ENCODE measurements at regions not wholly inside any gene's neighbourhood (a gene's known extent, or its start where the extent isn't known, plus 50 kb on each side); places are given as distances from the start of the nearest gene placed in this dataset.

DNA sequence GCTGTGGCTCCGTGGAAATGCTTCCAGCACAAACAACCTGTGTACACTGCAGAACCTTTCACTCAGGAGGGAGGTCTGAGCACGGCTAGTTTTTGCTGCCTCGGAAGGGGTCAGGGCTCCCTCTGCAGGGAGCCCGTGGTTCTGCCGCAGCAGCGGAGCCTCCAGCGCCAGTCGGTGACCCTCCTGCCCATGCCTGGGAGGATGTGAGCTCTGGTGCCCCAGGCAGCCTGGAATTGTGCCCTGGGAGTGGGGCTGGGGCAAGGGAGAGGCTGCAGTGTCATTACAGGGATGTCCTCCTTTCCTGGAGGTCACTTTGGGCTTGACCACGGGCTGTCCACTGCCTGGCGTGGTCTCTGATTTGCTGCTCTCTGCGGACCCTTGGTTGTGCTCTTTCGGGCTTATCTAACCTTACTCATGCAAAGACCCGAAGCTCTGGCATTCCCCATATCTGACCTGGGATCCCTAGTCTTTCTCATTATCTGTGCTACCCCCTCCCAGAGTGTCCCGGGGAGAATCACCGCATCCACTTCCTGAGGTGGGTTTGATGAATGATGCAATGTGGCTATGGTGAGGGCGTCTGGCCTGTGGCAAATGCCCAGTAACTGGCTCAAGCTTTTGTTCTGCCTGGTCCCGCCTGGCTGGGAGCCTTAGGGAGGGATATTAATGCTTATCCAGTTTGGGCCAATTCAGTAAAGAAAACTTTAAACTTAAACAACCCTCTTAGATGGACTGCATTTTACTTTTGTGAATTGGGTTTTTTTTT is 59.6 kb upstream of the TAGAP start:
- H3K36me3 ChIP-seq (ENCODE audit: control insufficient read depth in 2 of 2, extremely low read depth in 1 of 2, insufficient read depth in 2 of 2, low read length in 2 of 2), result no peaks in the 10 kb centered on the region
- peak; percentile 40 for DNase-seq (ENCODE audit: low read depth, low spot score)
- no peak overlapping the region for H3K4me2 ChIP-seq (ENCODE audit: insufficient read depth, low read length)
- intact Hi-C loops (cut with micrococcal nuclease), result loop anchor here (1.0 to 2.0 kb wide), 3 partner anchors 62 to 398 kb away; no protein-coding TSS in a partner anchor
- peaks cover 0 to 2% of the 10 kb centered on the region in 2 experiments for H3K27me3 ChIP-seq (ENCODE audit: control insufficient read depth in 2 of 2, insufficient read depth in 2 of 2, low read length in 2 of 2)
- CTCF ChIA-PET, result interaction anchor here (0.6 to 1.9 kb wide), 11 partner anchors 10 to 397 kb away, joined by 3 to 29 read pairs (median 4); no protein-coding TSS in a partner anchor
- no peak overlapping the region for H2AFZ ChIP-seq (ENCODE audit: low read depth, low read length)
- dilution Hi-C loops (cut with MboI; ENCODE audit: extremely low pct_ligation_motif_present, low sequenced_read_pairs), result no loop called here
- POLR2A ChIA-PET, result no interaction called here
- H3K9me3 ChIP-seq (replicated peaks; ENCODE audit: control insufficient read depth, insufficient read depth, low read length), result no peaks in the 10 kb centered on the region
- H3K79me2 ChIP-seq (ENCODE audit: control insufficient read depth, insufficient read depth, low read length), result no peaks in the 10 kb centered on the region
- H3K4me1 ChIP-seq (ENCODE audit: control insufficient read depth, extremely low read depth, insufficient read depth, low read length), result no peaks in the 10 kb centered on the region
- no peak for TF ChIP-seq FOS (IDR thresholded peaks at IDR 0.05; ENCODE audit: borderline replicate concordance, insufficient read depth, low read length)
- TF ChIP-seq, protein P1, sequence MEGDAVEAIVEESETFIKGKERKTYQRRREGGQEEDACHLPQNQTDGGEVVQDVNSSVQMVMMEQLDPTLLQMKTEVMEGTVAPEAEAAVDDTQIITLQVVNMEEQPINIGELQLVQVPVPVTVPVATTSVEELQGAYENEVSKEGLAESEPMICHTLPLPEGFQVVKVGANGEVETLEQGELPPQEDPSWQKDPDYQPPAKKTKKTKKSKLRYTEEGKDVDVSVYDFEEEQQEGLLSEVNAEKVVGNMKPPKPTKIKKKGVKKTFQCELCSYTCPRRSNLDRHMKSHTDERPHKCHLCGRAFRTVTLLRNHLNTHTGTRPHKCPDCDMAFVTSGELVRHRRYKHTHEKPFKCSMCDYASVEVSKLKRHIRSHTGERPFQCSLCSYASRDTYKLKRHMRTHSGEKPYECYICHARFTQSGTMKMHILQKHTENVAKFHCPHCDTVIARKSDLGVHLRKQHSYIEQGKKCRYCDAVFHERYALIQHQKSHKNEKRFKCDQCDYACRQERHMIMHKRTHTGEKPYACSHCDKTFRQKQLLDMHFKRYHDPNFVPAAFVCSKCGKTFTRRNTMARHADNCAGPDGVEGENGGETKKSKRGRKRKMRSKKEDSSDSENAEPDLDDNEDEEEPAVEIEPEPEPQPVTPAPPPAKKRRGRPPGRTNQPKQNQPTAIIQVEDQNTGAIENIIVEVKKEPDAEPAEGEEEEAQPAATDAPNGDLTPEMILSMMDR (IDR thresholded peaks at IDR 0.05; ENCODE audit: extremely low read depth in 1 of 2, insufficient read depth in 1 of 2, low read depth in 1 of 2, low read length in 2 of 2), result peak; percentile 77 to 96
- no peak overlapping the region for H3K9ac ChIP-seq (replicated peaks; ENCODE audit: extremely low read depth, insufficient read depth, low read length)
- no peaks in the 10 kb centered on the region for H4K20me1 ChIP-seq (replicated peaks; ENCODE audit: control insufficient read depth, extremely low read depth, insufficient read depth, low read length)
- BruUV-seq (replicated peaks), result no TSS peak
- FAIRE-seq, result peak; percentile 67
- no peak overlapping the region for H3K4me3 ChIP-seq (replicated peaks in 1 of 3; ENCODE audit: insufficient read depth in 1 of 3, low read depth in 1 of 3, low read length in 3 of 3)
- no peak overlapping the region for H3K27ac ChIP-seq (ENCODE audit: insufficient read depth, low read depth, low read length)
- H3K9me1 ChIP-seq (replicated peaks; ENCODE audit: control insufficient read depth, extremely low read depth, insufficient read depth, low read length), result no peaks in the 10 kb centered on the region
